Cardiac muscle cell (in vitro differentiated cells and primary cell): ENCODE measurements at regions not wholly inside any gene's neighbourhood (a gene's known extent, or its start where the extent isn't known, plus 50 kb on each side); places are given as distances from the start of the nearest gene placed in this dataset.

ENCODE experiments used
- DNase-seq, 2 donors: peaks; one replicate each; pipeline versions ENCODE4 v3.0.0 to v3.0.0-alpha.2; 2010 to 2017; ENCODE audit warnings: low read depth in 1 of 2, low spot score in 1 of 2
- H3K27ac ChIP-seq: fragments of 200-600 bp; sonication (generic); 2 replicates; pipeline ENCODE4 v1.5.1; 2016
- H3K27me3 ChIP-seq: fragments of 200-600 bp; sonication (generic); 2 replicates; pipeline ENCODE4 v1.6.0; 2016; ENCODE audit warnings: control low read depth
- H3K36me3 ChIP-seq: fragments of 200-600 bp; sonication (generic); 2 replicates; pipeline ENCODE4 v1.5.1; 2016; ENCODE audit warnings: control low read depth
- H3K4me1 ChIP-seq: fragments of 200-600 bp; sonication (generic); 2 replicates; pipeline ENCODE4 v1.8.1; 2017; ENCODE audit warnings: low read depth, mild to moderate bottlenecking, mixed run types
- H3K4me3 ChIP-seq: fragments of 200-600 bp; sonication (generic); 2 replicates; pipeline ENCODE4 v1.5.1; 2016; ENCODE audit warnings: mild to moderate bottlenecking
- H3K9me3 ChIP-seq: fragments of 200-600 bp; sonication (generic); 2 replicates; pipeline ENCODE4 v1.5.1; 2017; ENCODE audit warnings: low read depth, mild to moderate bottlenecking, control low read depth
- CTCF ChIP-seq: IDR thresholded peaks from 2 replicates; pipeline ENCODE4 v1.5.1; 2012; ENCODE audit warnings: low read depth, mild to moderate bottlenecking, low read length

- no peak for TF ChIP-seq CTCF
- DNase-seq, result no peak
- H3K4me1 ChIP-seq, result peaks cover 8% of the 10 kb centered on the region
- H3K4me3 ChIP-seq, result no peak overlapping the region
- no peak overlapping the region for H3K27ac ChIP-seq
- no peaks in the 10 kb centered on the region for H3K36me3 ChIP-seq
- no peaks in the 10 kb centered on the region for H3K9me3 ChIP-seq
- no peaks in the 10 kb centered on the region for H3K27me3 ChIP-seq
Measured at GRCh38 chr5:13215806-13216205, 728.7 kb downstream of the DNAH5 start.

- H3K4me1 ChIP-seq, result peaks cover 8% of the 10 kb centered on the region
- H3K4me3 ChIP-seq, result no peak overlapping the region
- no peak for DNase-seq
- no peaks in the 10 kb centered on the region for H3K36me3 ChIP-seq
- no peak for TF ChIP-seq CTCF
- no peaks in the 10 kb centered on the region for H3K9me3 ChIP-seq
- no peaks in the 10 kb centered on the region for H3K27me3 ChIP-seq
- no peak overlapping the region for H3K27ac ChIP-seq
Measured at GRCh38 chr5:13215370-13215769, 729.1 kb downstream of the DNAH5 start.

GRCh38 chr5:13214182-13214581 lies 730.3 kb downstream of the DNAH5 start:
- Histone ChIP-seq H3K4me3 (no peak overlapping the region), H3K27me3 (no peaks in the 10 kb centered on the region), H3K4me1 (peaks cover 8% of the 10 kb centered on the region), H3K27ac (peak overlapping the region; percentile 67), H3K36me3 (no peaks in the 10 kb centered on the region), H3K9me3 (no peaks in the 10 kb centered on the region)
- TF ChIP-seq CTCF, result no peak
- DNase-seq, result no peak

- TF ChIP-seq CTCF, result no peak
- H3K9me3 ChIP-seq, result no peaks in the 10 kb centered on the region
- no peaks in the 10 kb centered on the region for H3K36me3 ChIP-seq
- no peaks in the 10 kb centered on the region for H3K27me3 ChIP-seq
- no peak overlapping the region for H3K27ac ChIP-seq
- H3K4me3 ChIP-seq, result no peak overlapping the region
- DNase-seq, result no peak
- peaks cover 8% of the 10 kb centered on the region for H3K4me1 ChIP-seq
Measured at GRCh38 chr5:13212886-13213285, 731.6 kb downstream of the DNAH5 start.

GRCh38 chr5:13211064-13211463 lies 733.4 kb downstream of the DNAH5 start:
- no peak for DNase-seq
- no peak for TF ChIP-seq CTCF
- no peaks in the 10 kb centered on the region for H3K9me3 ChIP-seq

GRCh38 chr5:13207112-13207511 lies 737.4 kb downstream of the DNAH5 start:
- no peak overlapping the region for H3K27ac ChIP-seq

More at GRCh38 chr5:13211064-13211463, 733.4 kb downstream of the DNAH5 start:
- Histone ChIP-seq H3K36me3 (no peaks in the 10 kb centered on the region), H3K27ac (no peak overlapping the region), H3K4me1 (peaks cover 8% of the 10 kb centered on the region), H3K4me3 (no peak overlapping the region), H3K27me3 (no peaks in the 10 kb centered on the region)

More at GRCh38 chr5:13207112-13207511, 737.4 kb downstream of the DNAH5 start:
- Histone ChIP-seq H3K36me3 (no peaks in the 10 kb centered on the region), H3K4me3 (no peak overlapping the region), H3K4me1 (no peaks in the 10 kb centered on the region), H3K27me3 (no peaks in the 10 kb centered on the region), H3K9me3 (no peaks in the 10 kb centered on the region)
- DNase-seq, result no peak
- no peak for TF ChIP-seq CTCF
